Large intestine (tissue), 3 donors: ENCODE measurements at regions not wholly inside any gene's neighbourhood (a gene's known extent, or its start where the extent isn't known, plus 50 kb on each side); places are given as distances from the start of the nearest gene placed in this dataset.
"Not testable (repeated sequence)": the region's sequence is repeated elsewhere in the genome, so short reads cannot be mapped to it uniquely, and the experiment has no call there.

Source experiments
- DNase-seq, 2 donors: peaks; one replicate each; pipeline versions ENCODE4 v3.0.0 to v3.0.0-alpha.2; 2013
- H3K27ac ChIP-seq: one replicate; pipeline ENCODE4 v1.5.1; 2013; ENCODE audit warnings: low read length
- H3K27me3 ChIP-seq: 2 replicates; pipeline ENCODE4 v1.6.1; 2013; ENCODE audit warnings: low read length; ENCODE audit not compliant: control insufficient read depth, insufficient read depth
- H3K36me3 ChIP-seq: 2 replicates; pipeline ENCODE4 v1.6.1; 2013; ENCODE audit warnings: low read length; ENCODE audit not compliant: control insufficient read depth, insufficient read depth
- H3K4me1 ChIP-seq: one replicate; pipeline ENCODE4 v1.6.1; 2013; ENCODE audit warnings: low read length; ENCODE audit not compliant: control insufficient read depth, insufficient read depth
- H3K4me3 ChIP-seq: one replicate; pipeline ENCODE4 v1.5.1; 2013; ENCODE audit warnings: low read length
- H3K9me3 ChIP-seq: one replicate; pipeline ENCODE4 v1.6.1; 2013; ENCODE audit warnings: mild to moderate bottlenecking, low read depth, low read length, moderate library complexity; ENCODE audit not compliant: control insufficient read depth
- WGBS: methylation state at CpG from one replicate; pipeline ENCODE4 v1.1.5; 2013; ENCODE audit warnings: low lambda C conversion rate; ENCODE audit not compliant: insufficient coverage; 5-methylcytosine and 5-hydroxymethylcytosine counted together

DNA sequence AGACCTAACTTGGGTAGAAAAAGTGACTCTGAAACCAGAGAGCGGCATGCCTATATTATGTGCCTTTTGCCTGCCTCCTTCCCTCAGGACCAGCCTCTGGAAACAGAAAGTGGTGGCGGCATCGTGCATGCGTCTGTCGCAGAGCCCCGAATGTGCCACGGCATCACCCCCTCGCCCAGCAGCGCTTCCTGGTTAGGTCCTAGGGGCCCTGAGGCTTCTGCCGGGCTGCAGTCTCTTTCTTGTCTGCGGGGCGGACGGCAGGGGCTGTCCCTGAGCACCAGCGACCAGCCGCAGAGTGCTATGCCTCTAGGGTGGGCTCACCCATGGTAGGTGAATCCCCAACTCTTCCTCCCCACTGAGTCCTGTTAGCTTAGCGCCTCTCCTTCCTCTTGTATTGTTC lies 68.7 kb downstream of the VSIG4 start:
- no peaks in the 10 kb centered on the region for H3K27me3 ChIP-seq
- WGBS: no CpG with 5 or more reads among the region's 16 CpGs
- H3K36me3 ChIP-seq: no peaks in the 10 kb centered on the region
- H3K27ac ChIP-seq: no peak overlapping the region
- no peaks in the 10 kb centered on the region for H3K4me1 ChIP-seq
- H3K4me3 ChIP-seq: no peak overlapping the region
- no peak for DNase-seq
- no peaks in the 10 kb centered on the region for H3K9me3 ChIP-seq

DNA sequence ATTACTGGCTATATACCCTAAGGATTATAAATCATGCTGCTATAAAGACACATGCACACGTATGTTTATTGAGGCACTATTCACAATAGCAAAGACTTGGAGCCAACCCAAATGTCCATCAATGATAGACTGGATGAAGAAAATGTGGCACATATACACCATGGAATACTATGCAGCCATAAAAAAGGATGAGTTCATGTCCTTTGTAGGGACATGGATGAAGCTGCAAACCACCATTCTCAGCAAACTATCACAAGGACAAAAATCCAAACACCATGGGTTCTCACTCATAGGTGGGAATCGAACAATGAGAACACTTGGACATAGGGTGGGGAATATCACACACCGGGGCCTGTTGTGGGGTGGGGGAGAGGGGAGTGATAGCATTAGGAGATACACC lies 72.7 kb downstream of the VSIG4 start:
- not testable (repeated sequence) for H3K9me3 ChIP-seq, H3K27me3 ChIP-seq, H3K36me3 ChIP-seq, H3K4me3 ChIP-seq, H3K27ac ChIP-seq, DNase-seq, H3K4me1 ChIP-seq
- WGBS: no CpG with 5 or more reads among the region's 3 CpGs

DNA sequence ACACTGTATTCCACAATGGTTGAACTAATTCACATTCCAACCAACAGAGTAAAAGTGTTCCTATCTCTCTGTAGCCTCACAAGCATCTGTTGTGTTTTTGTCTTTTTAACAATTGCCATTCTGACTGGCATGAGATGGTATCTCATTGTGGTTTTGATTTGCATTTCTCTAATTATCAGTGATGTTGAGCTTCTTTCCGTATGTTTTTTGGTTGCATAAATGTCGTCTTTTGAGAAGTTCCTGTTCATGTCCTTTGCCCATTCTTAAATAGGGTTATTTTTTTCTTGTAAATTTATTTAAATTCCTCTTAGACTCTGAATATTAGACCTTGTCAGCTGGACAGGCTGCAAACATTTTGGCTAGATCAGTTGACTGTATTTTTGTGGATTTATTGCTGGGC lies 78.2 kb downstream of the VSIG4 start:
- H3K9me3 ChIP-seq: no peaks in the 10 kb centered on the region
- H3K27me3 ChIP-seq: no peaks in the 10 kb centered on the region
- WGBS: no CpG with 5 or more reads among the region's 2 CpGs
- no peak overlapping the region for H3K27ac ChIP-seq
- H3K36me3 ChIP-seq: no peaks in the 10 kb centered on the region
- no peak overlapping the region for H3K4me3 ChIP-seq
- no peaks in the 10 kb centered on the region for H3K4me1 ChIP-seq
- no peak for DNase-seq

DNA sequence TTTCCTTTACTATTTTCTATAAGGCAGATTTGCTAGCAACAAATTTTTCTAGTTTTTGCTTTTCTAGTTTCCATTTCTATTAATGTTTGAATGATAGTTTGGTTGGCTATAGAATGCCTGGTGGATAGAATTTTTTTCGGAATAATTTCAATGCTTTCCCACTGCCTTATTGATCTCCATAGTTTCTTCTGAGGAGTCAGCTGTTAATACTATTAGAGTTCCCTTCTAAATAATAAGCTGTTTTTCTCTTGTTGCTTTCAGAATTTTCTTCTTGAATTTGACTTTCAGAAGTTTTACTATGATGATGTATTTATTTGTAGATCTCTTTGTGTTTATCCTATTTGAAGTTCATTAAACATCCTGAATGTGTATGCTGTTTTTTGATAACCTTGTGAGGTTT lies 91.8 kb downstream of the VSIG4 start:
- Histone ChIP-seq H3K36me3 (no peaks in the 10 kb centered on the region), H3K27ac (no peak overlapping the region), H3K27me3 (no peaks in the 10 kb centered on the region), H3K4me3 (no peak overlapping the region), H3K9me3 (peaks cover 3% of the 10 kb centered on the region), H3K4me1 (no peaks in the 10 kb centered on the region)
- DNase-seq: no peak
- no CpG with 5 or more reads among the region's 1 CpG for WGBS

DNA sequence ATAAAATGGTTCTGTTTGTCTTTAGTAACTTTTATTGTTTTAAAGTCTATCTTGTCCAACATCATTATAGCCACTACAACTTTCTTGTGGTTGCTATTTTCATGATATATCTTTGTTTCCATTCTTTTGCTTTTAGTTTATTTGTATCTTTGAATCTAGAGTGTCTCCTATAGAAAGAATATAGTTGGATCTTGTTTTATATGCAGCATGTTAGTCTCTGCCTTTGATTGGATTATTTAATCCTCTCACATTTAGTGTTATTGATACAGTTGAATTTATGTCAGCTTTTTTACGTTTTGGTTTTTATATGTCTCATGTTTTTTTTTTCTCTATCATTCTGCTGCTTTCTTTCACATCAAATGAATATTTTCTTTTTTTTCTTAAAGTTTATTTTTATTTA lies 98.1 kb downstream of the VSIG4 start:
- no peak for DNase-seq
- WGBS: no CpG with 5 or more reads among the region's 1 CpG

DNA sequence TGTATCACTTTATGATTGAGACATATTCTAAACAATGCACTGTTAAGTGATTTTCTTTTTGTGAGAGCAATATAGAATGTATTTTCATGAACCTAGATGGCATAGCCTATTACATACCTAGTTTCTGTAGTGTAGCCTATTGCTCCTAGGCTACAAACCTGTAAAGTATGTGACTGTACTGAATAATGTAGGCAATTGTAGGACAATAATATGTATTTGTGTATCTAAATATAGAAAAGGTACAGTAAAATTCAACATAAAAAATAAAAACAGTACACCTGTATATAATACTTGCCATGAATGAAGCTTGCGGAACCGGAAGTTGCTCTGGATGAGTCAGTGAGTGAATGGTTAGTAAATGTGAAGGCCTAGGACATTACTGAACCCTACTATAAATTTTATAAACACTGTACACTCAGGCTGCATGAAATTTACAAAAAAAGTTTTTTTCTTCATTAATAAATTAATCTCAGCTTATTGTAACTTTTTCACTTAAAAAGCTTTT lies 106.7 kb downstream of the VSIG4 start:
- no CpG with 5 or more reads among the region's 2 CpGs for WGBS
- H3K36me3 ChIP-seq: no peaks in the 10 kb centered on the region
- H3K4me3 ChIP-seq: no peak overlapping the region
- H3K27me3 ChIP-seq: no peaks in the 10 kb centered on the region
- no peak for DNase-seq
- H3K4me1 ChIP-seq: no peaks in the 10 kb centered on the region
- no peaks in the 10 kb centered on the region for H3K9me3 ChIP-seq
- H3K27ac ChIP-seq: no peak overlapping the region

More for the DNA sequence above, 98.1 kb downstream of the VSIG4 start:
- Histone ChIP-seq H3K9me3 (peaks cover 3% of the 10 kb centered on the region), H3K4me3 (no peak overlapping the region), H3K27ac (no peak overlapping the region), H3K4me1 (no peaks in the 10 kb centered on the region), H3K36me3 (no peaks in the 10 kb centered on the region), H3K27me3 (no peaks in the 10 kb centered on the region)

DNA sequence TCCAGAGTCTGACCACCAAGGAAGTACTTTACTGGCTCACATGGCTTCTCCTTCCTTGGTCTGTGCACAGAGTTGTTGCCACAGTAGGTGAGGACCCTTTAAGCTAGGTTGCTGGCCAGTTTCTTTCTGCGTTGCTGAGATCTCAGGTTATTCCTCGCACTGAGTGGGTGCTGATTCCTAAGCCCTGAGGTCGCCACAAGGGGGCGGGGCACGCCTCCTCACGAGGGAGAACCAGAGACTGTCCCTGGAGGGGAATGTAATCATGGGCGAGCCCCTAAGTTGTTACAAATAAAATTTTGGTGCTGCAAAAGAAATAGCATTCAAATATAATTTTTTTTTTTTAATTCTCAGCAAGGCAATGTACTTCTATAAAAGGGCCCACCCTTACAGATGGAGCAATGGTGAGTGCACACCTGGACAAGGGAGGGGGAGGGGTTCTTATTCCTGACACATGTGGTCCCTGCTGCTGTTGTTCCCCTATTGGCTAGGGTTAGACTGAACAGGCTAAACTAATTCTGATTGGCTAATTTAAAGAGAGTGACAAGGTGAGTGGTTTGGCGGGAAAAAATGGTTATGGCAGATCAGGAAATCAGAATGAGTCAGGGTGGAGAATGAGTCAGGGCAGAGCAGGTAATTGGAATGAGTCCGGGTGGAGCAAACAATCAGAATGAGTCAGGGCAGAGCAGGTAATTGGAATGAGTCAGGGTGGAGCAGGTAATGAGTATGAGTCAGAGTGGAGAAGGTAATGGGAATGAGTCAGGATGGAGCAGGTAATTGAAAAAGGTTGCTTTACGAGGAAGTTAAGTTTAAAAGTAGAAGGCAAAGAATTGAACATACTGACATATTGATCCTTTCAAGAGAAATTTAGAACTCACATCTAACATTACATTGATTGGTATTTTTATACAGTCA lies 107.5 kb downstream of the VSIG4 start:
- no peak overlapping the region for H3K4me3 ChIP-seq
- H3K36me3 ChIP-seq: no peaks in the 10 kb centered on the region
- no CpG with 5 or more reads among the region's 10 CpGs for WGBS
- H3K27ac ChIP-seq: no peak overlapping the region
- no peaks in the 10 kb centered on the region for H3K27me3 ChIP-seq
- H3K4me1 ChIP-seq: no peaks in the 10 kb centered on the region
- DNase-seq: no peak
- H3K9me3 ChIP-seq: no peaks in the 10 kb centered on the region

DNA sequence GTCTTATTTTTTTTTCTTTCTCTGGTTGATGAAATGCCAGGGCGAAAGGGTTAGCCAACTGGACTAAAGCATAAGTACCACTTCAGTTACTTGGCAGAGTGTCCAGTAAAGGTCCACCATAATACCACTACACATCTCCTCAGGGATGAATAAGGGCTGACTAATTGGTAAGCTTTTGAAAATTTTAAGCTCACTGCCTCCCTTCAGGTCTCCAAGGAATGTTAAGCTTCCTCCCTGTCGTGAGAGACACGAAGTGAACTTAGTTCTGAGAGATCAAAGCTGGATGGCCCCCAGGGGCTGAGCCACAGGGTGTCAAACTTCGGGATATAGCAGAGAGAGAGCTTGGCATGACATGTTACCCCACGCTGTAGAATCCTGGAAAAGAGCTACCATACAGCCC lies 111.4 kb downstream of the VSIG4 start:
- H3K4me1 ChIP-seq: no peaks in the 10 kb centered on the region
- WGBS: no CpG with 5 or more reads among the region's 5 CpGs
- no peaks in the 10 kb centered on the region for H3K9me3 ChIP-seq
- DNase-seq: no peak
- H3K4me3 ChIP-seq: no peak overlapping the region
- no peak overlapping the region for H3K27ac ChIP-seq
- no peaks in the 10 kb centered on the region for H3K36me3 ChIP-seq
- H3K27me3 ChIP-seq: no peaks in the 10 kb centered on the region

DNA sequence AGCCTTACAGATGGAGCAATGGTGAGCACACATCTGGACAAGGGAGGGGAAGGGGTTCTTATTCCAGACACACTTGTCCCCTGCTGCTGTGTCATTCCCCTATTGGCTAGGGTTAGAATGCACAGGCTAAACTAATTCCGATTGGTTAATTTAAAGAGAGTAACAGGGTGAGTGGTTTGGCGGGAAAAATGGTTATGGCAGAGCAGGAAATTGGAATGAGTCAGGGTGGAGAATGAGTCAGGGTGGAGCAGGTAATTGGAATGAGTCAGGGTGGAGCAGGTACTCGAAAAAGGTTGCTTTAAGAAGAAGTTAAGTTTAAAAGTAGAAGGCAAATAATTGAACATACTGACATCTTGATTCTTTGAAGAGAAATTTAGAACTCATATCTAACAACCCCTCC lies 112.5 kb downstream of the VSIG4 start:
- H3K9me3 ChIP-seq, H3K4me3 ChIP-seq, H3K27ac ChIP-seq, H3K36me3 ChIP-seq, H3K27me3 ChIP-seq, DNase-seq, H3K4me1 ChIP-seq: not testable (repeated sequence)
- WGBS: 100% methylated on average over 1 of the region's 3 CpGs

DNA sequence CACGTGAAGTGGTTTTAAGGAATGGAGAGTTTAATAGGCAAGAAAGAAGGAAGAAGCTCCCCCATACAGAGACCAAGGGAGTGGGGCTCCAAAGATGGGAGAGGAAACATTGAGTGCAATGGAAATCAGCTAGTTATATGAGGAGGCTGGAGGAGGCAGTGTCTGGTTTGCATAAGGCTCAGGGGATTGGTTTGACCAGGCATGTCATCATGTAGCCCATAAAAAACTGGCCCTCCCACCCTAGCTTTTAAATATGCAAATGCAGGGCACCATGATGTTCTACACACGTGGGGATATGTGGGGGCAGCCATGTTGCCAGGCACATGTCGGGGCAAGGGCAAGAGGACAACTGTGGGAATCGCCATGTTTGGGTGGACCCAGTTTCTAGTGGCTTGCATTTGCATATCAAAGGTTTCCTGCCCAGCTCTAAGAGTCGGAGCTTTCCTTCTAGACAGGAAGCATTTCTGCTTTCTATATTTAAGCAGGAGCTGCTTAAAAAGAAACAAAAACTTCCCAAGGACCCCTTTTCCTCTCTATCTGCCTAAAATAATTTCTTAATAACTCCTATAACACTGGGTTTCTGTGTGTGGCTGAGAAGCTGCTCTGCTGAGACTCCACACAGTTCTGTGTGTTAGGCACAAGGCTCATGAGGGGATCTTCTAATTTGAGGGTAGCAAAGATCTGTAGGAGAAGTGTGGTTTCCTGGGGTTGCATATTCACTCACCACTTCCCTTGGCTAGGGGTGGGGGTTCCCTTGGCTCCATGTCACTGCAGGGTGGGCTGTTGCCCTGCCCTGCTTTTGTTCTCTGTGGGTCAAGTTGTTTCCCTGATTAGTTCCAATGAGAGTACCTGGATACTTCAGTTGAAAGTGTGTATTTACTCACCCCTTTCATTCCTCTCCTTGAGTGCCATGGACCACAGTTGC lies 113.5 kb downstream of the VSIG4 start:
- Histone ChIP-seq H3K27ac (no peak overlapping the region), H3K9me3 (no peaks in the 10 kb centered on the region), H3K36me3 (no peaks in the 10 kb centered on the region), H3K4me3 (no peak overlapping the region), H3K27me3 (no peaks in the 10 kb centered on the region), H3K4me1 (no peaks in the 10 kb centered on the region)
- WGBS: 60% methylated on average over 1 of the region's 5 CpGs
- peak in 1 of 2 donors; percentile 4 for DNase-seq
